HG03575 (cell line): ENCODE measurements at regions not wholly inside any gene's neighbourhood (a gene's known extent, or its start where the extent isn't known, plus 50 kb on each side); places are given as distances from the start of the nearest gene placed in this dataset.
"Not testable (repeated sequence)": the region's sequence is repeated elsewhere in the genome, so short reads cannot be mapped to it uniquely, and the experiment has no call there.

ENCODE experiments used
- ATAC-seq: cut with Tn5 transposase; IDR thresholded peaks from one replicate; pipeline ENCODE4 v1.9.1; 2021; ENCODE audit not compliant: unreplicated experiment, insufficient number of reproducible peaks, low FRiP score; ENCODE audit errors: extremely low read depth

DNA sequence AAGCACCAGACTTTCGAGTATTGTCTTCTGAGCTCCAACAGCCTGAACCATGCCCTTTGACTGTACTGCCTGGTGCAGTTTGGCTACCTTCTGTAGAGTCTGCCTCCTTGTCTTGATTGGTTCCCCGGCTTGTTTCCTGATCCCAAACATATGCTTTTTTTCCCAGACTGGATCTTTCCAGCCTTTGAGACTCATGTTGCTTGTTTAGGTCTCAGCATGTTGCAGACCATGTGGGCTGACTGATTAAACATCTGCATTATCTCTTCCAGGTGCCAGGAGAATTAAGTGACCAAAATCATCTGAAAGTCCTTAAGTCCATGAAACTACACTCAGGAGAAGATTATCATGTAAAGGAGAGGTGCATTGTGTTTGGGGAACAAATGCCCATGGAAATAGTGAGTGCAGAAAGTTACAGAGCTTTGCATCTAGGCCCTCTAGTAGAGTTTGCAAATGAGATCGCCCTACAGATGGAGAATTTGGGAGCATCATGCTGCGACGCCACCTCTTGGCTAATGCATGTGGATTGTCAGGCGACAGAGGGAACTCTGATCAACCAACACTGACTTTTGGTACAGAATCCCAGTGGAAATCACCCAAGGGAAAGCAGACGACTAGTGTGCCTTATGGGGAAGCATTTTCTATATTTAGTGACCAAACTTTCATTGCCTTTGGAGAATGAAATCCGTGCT is 188.8 kb downstream of the BLID start:
- no peak for ATAC-seq

DNA sequence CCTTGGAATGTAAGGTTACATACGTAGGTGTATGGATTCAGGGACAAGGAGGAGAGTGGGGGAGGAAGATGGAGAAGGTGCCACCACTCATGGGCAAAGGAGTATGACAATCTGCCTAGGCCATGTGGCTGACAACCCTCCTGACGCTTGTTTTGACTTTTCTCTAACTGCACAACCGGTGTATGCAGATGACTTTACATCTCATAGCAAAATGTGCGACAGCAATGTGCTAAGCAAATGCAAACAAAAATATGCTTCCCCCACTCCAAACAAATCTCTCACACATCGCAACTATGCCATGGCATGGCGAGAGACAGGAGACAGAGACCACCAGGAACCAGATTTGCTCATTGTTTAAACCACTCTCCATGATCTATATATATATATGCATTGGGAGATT is 191.8 kb downstream of the BLID start:
- no peak for ATAC-seq

DNA sequence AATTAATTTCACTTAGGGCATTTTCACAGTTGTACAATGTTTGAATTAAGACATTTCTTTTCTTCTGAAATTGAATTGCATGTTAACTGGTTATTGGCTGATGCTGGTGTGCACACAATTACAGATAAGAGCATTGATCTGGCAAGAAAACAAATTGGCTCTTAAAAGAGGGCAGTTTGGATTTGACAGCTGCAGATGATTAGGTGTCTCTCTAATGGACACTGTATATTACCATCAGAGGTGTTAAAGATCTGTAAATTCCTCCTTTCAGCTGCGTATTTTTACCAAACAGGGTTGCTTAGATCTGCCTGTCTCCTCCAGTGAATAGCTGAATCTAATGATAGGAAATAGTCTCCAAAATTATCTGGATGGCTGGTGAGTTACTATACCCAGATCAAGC is 198.5 kb downstream of the BLID start:
- no peak for ATAC-seq

DNA sequence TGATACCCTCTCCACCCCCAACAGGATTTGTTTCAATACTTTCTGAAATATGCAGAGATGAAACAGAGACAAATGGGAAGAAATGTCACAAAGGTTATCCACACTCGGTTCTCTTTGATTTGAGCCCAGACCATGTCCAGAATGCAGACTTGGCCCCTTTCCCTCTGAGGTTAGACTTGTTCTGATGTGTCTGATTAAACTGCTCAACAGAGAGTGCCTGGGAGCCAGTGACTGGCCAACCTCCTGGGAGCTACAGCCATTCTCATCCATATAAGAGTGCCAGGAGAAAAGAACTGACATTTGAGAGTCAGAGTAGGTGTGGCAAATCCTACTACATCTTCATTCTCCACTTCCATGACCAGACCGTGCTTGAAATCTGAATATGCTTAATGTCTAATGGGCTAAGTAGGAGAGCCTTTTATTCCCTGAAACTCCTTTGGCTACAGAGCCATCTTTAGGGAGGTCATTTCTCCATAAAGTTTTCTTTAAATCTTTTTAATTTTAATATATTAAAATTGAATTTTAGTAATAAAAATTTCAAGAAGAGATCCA is 201.4 kb downstream of the BLID start:
- ATAC-seq: no peak

DNA sequence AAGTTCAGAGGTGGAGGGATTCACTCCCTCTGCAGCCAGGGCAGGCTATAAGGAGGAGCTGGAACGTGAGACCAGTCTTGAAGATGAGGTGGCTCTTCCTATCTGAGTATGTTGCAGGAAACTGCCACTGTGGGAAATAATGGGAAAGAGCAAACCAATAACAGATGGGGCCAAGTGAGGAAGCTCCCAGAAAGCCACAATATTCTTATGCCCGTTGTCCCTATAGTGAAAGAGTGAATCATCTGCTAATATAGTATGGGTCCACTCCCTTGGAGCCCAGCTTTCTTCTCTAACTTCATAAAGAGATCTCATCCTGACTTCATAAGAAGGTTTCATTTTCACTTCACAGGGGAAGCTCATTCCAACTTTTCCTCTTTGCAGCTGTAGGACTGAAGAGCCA is 206.4 kb downstream of the BLID start:
- no peak for ATAC-seq

DNA sequence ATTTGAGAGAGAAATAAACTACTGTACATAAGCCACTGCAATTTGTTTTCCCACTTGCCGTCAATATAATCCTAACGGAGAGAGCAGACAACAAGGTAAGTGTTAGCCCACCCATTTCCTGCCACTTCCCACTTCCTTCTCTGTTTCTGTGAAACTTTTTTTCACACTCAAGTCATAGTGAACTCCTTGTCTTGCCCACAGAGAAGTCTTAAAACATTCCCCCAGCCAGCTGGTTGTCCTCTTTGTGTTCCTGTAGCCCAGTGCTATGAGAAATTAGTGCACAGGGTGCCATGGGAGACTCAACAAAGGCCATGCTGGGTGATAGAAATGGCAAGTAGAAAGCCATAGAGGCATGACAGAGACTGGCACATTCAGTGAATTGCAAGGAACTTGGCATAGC is 208.6 kb downstream of the BLID start:
- no peak for ATAC-seq

DNA sequence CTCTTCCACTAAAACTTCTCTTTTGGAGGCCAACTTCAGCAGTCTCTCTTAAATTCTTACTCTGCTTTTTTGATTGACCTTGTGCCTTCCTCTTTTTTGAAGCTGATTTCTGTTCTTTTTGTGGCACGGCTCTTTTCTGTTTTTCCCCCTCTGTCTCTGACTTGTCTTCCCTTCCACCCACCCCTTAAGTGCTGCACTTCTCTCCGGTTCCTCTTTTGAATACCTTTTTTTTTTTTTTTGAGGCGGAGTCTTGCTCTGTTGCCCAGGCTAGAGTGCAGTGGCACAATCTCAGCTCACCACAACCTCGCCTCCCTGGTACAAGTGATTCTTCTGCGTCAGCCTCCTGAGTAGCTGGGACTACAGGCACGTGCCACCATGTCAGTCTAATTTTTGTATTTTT is 211.9 kb downstream of the BLID start:
- ATAC-seq: no peak

DNA sequence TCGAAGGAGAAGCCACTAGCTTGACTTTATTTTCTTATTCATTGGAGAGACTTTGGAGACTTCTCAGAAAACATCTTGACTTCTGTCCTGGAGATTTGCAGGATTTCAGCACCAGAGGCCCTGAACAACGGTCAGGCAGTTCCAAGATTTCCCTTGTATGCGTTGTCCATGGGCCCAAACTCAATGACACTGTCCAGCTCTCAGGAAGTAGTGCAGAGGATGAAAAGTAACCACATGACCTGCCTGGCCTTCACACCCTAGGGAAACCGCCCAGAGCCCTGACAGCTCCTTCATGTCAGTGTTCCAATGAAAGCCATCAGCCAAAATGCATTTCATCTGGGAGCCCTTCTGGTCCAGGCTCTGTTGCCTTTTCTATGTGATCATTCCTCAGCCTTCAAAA is 214.1 kb downstream of the BLID start:
- no peak for ATAC-seq

DNA sequence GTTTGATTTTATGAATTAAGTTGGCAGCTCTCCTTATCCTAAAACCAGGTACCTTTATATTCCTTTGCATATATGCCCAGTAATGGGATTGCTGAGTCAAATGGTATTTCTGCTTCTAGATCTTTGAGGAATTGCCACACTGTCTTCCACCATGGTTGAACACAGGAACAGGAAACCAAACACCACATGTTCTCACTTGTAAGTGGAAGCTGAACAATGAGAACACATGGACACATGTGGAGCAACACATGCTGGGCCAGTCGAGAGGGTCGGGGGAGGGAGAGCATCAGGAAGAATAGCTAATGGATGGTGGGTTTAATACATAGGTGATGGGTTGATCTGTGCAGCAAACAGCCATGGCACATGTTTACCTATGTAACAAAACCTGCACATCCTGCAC is 214.6 kb downstream of the BLID start:
- ATAC-seq: not testable (repeated sequence)

DNA sequence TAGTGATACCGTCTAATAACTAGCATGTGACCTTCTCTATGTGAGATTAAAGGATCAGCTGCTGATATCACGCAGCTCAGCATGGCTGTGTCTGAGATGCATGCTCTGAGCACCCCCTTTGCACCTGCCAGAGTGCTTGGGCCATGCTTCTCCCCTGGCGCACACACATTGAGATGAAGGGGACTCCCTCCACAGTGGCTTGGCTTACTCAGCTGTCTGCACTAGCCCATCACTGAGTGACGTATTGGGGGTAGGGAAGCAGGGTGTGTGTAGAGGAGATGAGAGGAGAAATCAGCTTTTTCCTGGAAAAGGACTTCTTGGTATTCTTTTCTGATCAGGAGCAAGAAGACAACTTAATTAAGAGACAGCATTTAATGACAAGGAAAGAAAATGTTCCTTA is 216.5 kb downstream of the BLID start:
- no peak for ATAC-seq

DNA sequence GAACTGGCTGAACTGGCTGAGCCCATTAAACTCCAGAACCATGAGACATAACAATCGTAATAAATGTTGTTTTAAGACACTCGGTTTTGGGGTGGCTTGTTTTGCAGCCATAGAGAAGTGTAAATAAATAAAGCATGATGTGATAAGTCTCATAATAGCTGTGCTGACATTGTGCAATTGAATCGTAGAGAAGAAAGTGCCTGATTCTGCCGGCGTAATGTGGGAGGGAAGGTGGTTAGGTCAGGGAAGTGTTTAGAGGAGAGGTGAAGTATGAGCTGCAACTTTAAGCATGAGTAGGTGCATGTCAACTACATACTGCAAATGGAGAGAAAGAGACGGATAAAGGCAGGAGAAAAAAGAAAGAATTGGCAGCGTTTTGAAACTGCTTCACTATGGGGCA is 217.1 kb downstream of the BLID start:
- ATAC-seq: no peak

DNA sequence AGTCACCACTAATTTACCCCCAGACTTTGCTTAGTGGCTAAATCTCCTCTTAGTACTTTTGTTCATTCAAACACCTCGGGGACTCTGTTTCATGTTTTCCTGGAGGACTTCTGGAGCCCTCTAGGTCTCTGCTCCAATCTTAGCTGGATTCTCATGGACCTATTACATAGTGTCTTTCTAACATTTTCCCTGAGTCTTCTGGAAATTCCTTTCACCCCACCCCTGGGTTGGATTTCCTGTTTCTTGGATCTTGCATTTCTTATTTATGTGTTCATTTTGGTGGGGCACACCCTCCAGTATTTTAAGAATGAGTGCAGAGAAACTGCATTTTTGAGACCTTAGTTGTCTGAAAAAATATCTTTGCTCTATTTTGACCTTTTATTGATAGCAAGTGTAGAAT is 220.1 kb downstream of the BLID start:
- no peak for ATAC-seq

DNA sequence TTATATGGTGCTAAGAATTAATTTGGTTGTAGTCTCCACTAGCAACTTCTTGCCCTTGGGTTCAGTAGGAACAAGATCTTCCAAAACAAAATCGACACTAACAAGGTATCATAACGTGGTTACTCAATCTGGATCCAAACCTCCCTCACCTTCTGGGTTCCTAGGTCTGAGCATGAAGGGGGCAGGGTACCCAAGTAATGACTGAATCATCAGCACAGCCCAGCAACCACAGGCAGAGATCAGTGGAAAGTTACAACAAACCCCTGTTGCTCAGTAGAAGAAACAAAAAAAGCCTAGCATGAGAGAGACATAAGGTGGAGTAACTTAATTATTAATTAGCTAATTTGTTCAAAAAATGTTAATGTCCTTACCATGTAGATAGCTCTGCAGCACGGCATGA is 221.4 kb downstream of the BLID start:
- no peak for ATAC-seq

DNA sequence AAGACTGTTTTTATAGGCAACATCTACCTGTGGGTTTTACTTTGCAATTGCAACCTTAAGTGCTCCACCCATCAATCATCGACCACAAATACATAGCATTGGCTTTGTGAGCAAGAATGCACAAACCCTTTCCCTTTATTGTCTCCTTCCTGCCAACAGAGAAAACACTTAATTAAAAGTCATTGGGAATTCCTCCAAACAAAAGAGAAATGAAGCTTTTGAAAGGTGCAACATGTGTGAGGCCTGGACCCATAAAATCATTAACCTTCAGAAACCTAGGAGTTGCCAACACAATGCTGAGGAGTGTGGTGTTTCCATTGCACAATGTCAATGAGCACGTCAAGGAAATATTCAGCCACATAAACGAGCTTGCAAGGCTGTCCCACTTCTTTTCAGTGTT is 223.2 kb downstream of the BLID start:
- no peak for ATAC-seq

DNA sequence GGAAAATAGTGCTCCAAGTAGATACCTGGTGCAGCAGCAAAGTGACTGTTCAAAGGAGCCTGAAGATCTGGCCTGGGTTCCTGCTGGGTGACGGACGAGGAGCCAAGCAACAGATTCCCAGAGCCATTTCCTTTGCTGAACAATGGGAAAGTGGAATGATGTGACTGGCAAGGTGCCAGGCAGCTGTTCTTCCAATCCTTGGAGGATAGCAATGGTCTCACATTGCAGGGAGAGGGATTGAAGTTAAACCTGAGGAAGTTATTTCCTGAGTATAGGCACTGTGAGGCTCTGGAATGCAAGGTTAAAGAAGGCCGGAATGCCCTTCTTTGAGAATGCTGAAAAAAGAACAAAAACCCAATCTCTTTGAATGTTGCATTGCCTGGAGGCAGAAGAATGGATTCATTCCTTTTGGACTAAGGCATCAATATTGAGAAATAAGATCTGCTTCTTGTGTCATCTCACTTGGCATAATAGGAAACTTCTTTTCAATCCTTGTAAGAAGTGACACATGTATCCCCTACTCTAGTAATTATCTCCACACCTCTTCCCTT is 223.8 kb downstream of the BLID start:
- no peak for ATAC-seq

DNA sequence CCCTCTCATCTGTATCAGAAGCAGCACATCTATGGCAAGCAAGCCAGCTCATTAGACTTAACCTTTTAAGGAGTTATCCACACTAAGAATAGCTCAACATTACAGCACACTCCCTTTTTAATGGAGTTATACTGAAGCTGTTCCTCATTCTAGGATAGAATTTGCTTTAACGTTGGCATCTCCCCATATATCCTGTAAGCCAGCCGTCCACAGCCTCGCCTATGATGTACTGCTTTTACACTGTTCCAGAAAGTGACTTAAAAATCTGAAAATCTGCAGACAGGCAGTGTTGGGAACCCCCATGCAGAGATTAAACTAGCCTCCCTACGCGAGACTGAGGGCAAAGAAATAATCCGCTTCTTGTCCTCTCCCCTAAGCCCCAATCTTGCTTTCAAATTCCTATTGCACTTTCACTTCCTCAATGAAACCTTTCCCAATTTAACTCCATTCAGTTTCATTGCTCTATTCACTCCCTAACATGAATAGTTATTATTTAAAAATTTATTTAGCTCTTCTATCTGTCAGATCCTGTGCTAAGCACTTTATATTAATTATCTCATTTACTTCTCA is 225.0 kb downstream of the BLID start:
- no peak for ATAC-seq

DNA sequence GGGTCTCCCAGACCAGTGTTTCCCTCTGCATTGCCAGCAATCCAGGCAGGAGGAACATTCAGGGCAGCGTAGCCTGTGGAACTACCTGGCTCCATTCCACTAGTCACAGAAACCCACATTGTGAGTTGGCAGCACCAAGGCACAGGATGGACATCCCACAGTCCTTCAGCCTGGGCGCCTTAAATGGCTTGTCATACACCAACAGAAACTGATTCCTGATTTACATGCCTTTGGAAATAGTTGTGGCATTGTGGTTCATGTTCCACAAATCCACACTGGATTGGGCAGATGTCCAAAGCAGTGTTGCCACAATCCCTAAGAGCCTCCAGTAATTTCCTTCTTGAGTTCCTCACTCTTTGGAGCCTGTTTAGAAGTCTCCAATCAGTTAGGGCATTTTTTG is 225.6 kb downstream of the BLID start:
- ATAC-seq: no peak

DNA sequence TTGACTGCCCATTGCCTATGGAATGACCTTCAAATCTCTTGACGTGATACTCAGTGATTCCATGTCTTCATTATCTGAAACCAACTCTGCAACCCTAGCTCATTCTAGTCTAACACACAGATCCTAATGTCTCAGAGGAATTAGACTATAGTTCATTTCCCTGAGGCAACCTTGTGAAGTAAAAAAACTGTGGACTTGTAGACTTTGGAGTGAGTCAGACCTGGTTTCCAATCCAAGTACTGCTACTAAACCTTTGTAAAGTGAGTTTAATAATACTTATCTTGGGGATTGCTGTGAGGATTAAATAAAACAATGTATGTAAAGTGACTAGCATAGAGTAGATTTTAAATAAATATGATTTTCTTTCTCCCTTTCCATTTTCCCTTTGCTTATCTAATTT is 226.1 kb downstream of the BLID start:
- no peak for ATAC-seq

DNA sequence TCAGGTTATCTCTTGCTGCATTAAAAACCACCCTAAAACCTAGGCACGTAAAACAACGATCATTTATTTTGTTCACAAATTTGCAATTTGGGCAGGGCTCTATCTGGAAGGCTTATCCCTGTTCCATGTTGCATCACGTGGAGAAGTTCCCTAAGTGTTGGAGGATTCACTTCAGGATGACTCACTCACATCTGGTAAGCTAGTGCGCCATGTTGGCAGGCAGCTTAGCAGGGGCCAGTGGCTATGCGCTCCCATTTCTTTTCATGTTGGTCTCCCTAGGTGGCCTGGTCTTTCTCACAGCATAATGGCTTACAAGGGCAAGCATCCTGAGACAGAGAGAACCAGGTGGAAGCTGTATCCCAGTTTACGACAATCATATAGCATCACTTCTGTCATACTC is 226.8 kb downstream of the BLID start:
- no peak for ATAC-seq

DNA sequence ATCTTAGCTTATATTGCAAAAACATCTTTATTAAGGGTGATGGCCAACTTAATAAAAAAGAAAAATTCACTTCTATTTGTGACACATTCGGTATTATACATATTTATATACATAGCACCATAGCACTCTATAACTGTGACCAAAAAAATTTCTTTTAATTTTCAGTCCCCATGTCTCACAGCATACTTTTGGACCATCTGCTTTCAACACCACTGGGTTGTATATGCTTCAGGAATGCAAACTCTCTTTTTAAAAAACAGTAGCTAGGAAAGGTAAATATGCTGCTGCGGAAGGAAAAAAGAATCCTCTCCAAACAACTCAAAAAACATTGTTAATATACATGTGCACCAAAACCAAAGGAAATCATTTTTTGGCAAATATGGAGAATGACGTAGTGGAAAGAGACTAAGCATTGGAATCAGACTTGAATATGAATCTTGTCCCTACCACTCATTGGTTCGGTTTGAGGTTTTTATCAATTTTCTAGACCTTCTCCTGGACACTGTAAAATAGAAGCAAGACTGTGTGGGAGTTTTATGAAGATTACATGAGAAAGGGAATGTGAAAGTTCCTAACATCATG is 227.9 kb downstream of the BLID start:
- ATAC-seq: no peak
